H1 (cell line): ENCODE measurements at regions not wholly inside any gene's neighbourhood (a gene's known extent, or its start where the extent isn't known, plus 50 kb on each side); places are given as distances from the start of the nearest gene placed in this dataset.

Source experiments
- CTCF ChIA-PET: fragments of 300-600 bp; sonication (Branson Sonifier 250); formaldehyde crosslinking; loops from one replicate; lab custom pipeline; 2021; ENCODE audit not compliant: partially characterized antibody; lab: Charles Lee
- POLR2A ChIA-PET: fragments of 300-600 bp; sonication (Branson Sonifier 250); formaldehyde crosslinking; loops from one replicate; lab custom pipeline; 2021; ENCODE audit warnings: inconsistent platforms; ENCODE audit not compliant: partially characterized antibody; lab: Charles Lee
- DNase-seq, 2 experiments: peaks; one replicate each; pipeline versions ENCODE4 v3.0.0 to v3.0.0-alpha.2; 2010 to 2022; ENCODE audit warnings: low spot score in 2 of 2, low read depth in 1 of 2, mixed read lengths in 1 of 2
- FAIRE-seq: peaks from 2 replicates; lab custom pipeline; 2011; peaks lifted over from hg19 to GRCh38; lab: Jason Lieb, UNC
- H2AFZ ChIP-seq: 2 replicates; pipeline ENCODE4 v1.8.1; 2012; ENCODE audit warnings: low read length, inconsistent platforms
- H2AK5ac ChIP-seq: 2 replicates; pipeline ENCODE4 v1.6.1; 2013; ENCODE audit warnings: low read depth, low read length
- H2BK120ac ChIP-seq: replicated peaks from 2 replicates; pipeline ENCODE3; 2013; ENCODE audit warnings: low read depth, low read length, inconsistent platforms
- H2BK12ac ChIP-seq: 2 replicates; pipeline ENCODE4 v1.6.1; 2013; ENCODE audit warnings: low read depth, low read length
- H2BK15ac ChIP-seq: 2 replicates; pipeline ENCODE4 v1.6.1; 2013; ENCODE audit warnings: low read length
- H2BK20ac ChIP-seq: 2 replicates; pipeline ENCODE4 v1.6.1; 2013; ENCODE audit warnings: low read length
- H2BK5ac ChIP-seq: 2 replicates; pipeline ENCODE4 v1.6.1; 2013; ENCODE audit warnings: low read depth, low read length
- H3K14ac ChIP-seq: 2 replicates; pipeline ENCODE4 v1.6.1; 2013; ENCODE audit warnings: inconsistent platforms; ENCODE audit not compliant: insufficient read length
- H3K18ac ChIP-seq: 2 replicates; pipeline ENCODE4 v1.6.1; 2013; ENCODE audit warnings: low read length; ENCODE audit errors: extremely low read depth
- H3K23ac ChIP-seq: 2 replicates; pipeline ENCODE4 v1.6.1; 2013; ENCODE audit warnings: inconsistent platforms; ENCODE audit not compliant: insufficient read length
- H3K23me2 ChIP-seq: 2 replicates; pipeline ENCODE4 v1.6.1; 2013; ENCODE audit warnings: low read depth, low read length
- H3K27ac ChIP-seq: 2 replicates; pipeline ENCODE4 v1.6.1; 2011; ENCODE audit warnings: low read depth, low read length, inconsistent platforms
- H3K27me3 ChIP-seq, 4 experiments: replicated peaks in 1 of 4; 1 replicate in 1 of 4; 2 replicates in 3 of 4; pipeline versions ENCODE4 v1.6.1 to v1.8.1; 2011 to 2013; ENCODE audit warnings: low read length in 3 of 4, mild to moderate bottlenecking in 3 of 4, inconsistent platforms in 2 of 4, mixed read lengths in 2 of 4, moderate library complexity in 1 of 4; ENCODE audit not compliant: control insufficient read depth in 3 of 4, insufficient read depth in 3 of 4; ENCODE audit errors: extremely low read depth in 1 of 4
- H3K36me3 ChIP-seq, 4 experiments: 2 replicates each; pipeline versions ENCODE4 v1.6.1 to v1.8.1; 2011 to 2013; ENCODE audit warnings: mild to moderate bottlenecking in 4 of 4, low read length in 3 of 4, moderate library complexity in 2 of 4, control low read depth in 1 of 4, inconsistent platforms in 1 of 4; ENCODE audit not compliant: insufficient read depth in 4 of 4, control insufficient read depth in 2 of 4
- H3K4ac ChIP-seq: replicated peaks from 2 replicates; pipeline ENCODE3; 2013; ENCODE audit warnings: low read length, low read depth, mixed read lengths, inconsistent platforms; ENCODE audit not compliant: insufficient read length
- H3K4me1 ChIP-seq, 4 experiments: replicated peaks in 1 of 4; 1 replicate in 1 of 4; 2 replicates in 3 of 4; pipeline versions ENCODE4 v1.6.1 to v1.8.1; 2011 to 2013; ENCODE audit warnings: low read length in 3 of 4, inconsistent platforms in 2 of 4, mixed read lengths in 1 of 4; ENCODE audit not compliant: insufficient read depth in 4 of 4, control insufficient read depth in 3 of 4
- H3K4me2 ChIP-seq, 2 experiments: 2 replicates each; pipeline versions ENCODE4 v1.6.1 to v1.8.1; 2011 to 2013; ENCODE audit warnings: low read depth in 2 of 2, low read length in 2 of 2, control low read depth in 1 of 2, inconsistent platforms in 1 of 2, mild to moderate bottlenecking in 1 of 2; ENCODE audit not compliant: insufficient read depth in 1 of 2
- H3K4me3 ChIP-seq, 4 experiments: fragments of 200-600, 300-600 bp in 1 of 4; sonication (generic), shearing (Covaris generic), sonication (Bioruptor Twin) in 1 of 4; 2 replicates each; pipeline versions ENCODE4 v1.5.1 to v1.8.1; 2011 to 2016; ENCODE audit warnings: low read length in 4 of 4, low read depth in 3 of 4, control low read depth in 2 of 4, inconsistent platforms in 2 of 4, mild to moderate bottlenecking in 2 of 4, mixed read lengths in 1 of 4, moderate library complexity in 1 of 4; ENCODE audit not compliant: insufficient read depth in 2 of 4; ENCODE audit errors: extremely low read depth in 1 of 4
- H3K56ac ChIP-seq: replicated peaks from 2 replicates; pipeline ENCODE3; 2013; ENCODE audit warnings: low read depth, mild to moderate bottlenecking, mixed read lengths, low read length, inconsistent platforms; ENCODE audit not compliant: insufficient read length
- H3K79me1 ChIP-seq: 2 replicates; pipeline ENCODE4 v1.6.1; 2013; ENCODE audit warnings: low read depth, low read length, control low read depth
- H3K79me2 ChIP-seq, 2 experiments: 2 replicates each; pipeline versions ENCODE4 v1.6.1 to v1.8.1; 2012 to 2013; ENCODE audit warnings: low read length in 2 of 2, mild to moderate bottlenecking in 2 of 2, inconsistent platforms in 1 of 2; ENCODE audit not compliant: insufficient read depth in 2 of 2, control insufficient read depth in 1 of 2
- H3K9ac ChIP-seq, 4 experiments: replicated peaks in 1 of 4; 1 replicate in 1 of 4; 2 replicates in 3 of 4; pipeline versions ENCODE4 v1.6.1 to v1.8.1; 2011 to 2013; ENCODE audit warnings: low read depth in 3 of 4, low read length in 3 of 4, control low read depth in 2 of 4, mild to moderate bottlenecking in 2 of 4, moderate library complexity in 2 of 4, inconsistent platforms in 1 of 4; ENCODE audit errors: extremely low read depth in 1 of 4
- H3K9me3 ChIP-seq, 2 experiments: 2 replicates each; pipeline versions ENCODE4 v1.6.1 to v1.8.1; 2012 to 2013; ENCODE audit warnings: mild to moderate bottlenecking in 2 of 2, moderate library complexity in 2 of 2, control low read depth in 1 of 2, inconsistent platforms in 1 of 2, low read depth in 1 of 2, low read length in 1 of 2, mixed read lengths in 1 of 2; ENCODE audit not compliant: insufficient read depth in 2 of 2
- H4K20me1 ChIP-seq, 2 experiments: replicated peaks in 1 of 2; 2 replicates each; pipeline versions ENCODE3 to v1.8.1; 2011 to 2013; ENCODE audit warnings: inconsistent platforms in 2 of 2, low read length in 2 of 2, mild to moderate bottlenecking in 1 of 2; ENCODE audit not compliant: insufficient read depth in 2 of 2, control insufficient read depth in 1 of 2
- H4K5ac ChIP-seq: 2 replicates; pipeline ENCODE4 v1.6.1; 2013; ENCODE audit warnings: low read length, low read depth, mixed read lengths, inconsistent platforms; ENCODE audit not compliant: insufficient read length
- H4K8ac ChIP-seq: 2 replicates; pipeline ENCODE4 v1.8.0; 2013; ENCODE audit warnings: mild to moderate bottlenecking, moderate library complexity, low read length, inconsistent platforms; ENCODE audit not compliant: insufficient read depth; ENCODE audit errors: extremely low read depth
- H4K91ac ChIP-seq: replicated peaks from 2 replicates; pipeline ENCODE3; 2013; ENCODE audit warnings: low read length, mixed read lengths, inconsistent platforms; ENCODE audit not compliant: insufficient read length
- ASH2L ChIP-seq: fragments of 200-600, 300-600 bp; sonication (generic); IDR thresholded peaks from one replicate; pipeline ENCODE4 v1.7.1; 2017; ENCODE audit warnings: low read length
- GTF2F1 ChIP-seq: IDR thresholded peaks from 2 replicates; pipeline ENCODE4 v1.6.1; 2012; ENCODE audit warnings: low read depth, low read length, improper control_type of control experiment, borderline replicate concordance
- MAFK ChIP-seq: IDR thresholded peaks from 2 replicates; pipeline ENCODE4 v1.6.1; 2012; ENCODE audit warnings: low read depth, mild to moderate bottlenecking, improper control_type of control experiment, low read length
- NRF1 ChIP-seq: IDR thresholded peaks from 2 replicates; pipeline ENCODE4 v1.6.1; 2011; ENCODE audit warnings: mild to moderate bottlenecking, low read depth, low read length, improper control_type of control experiment
- TBP ChIP-seq: IDR thresholded peaks from 2 replicates; pipeline ENCODE4 v1.6.1; 2011; ENCODE audit warnings: low read depth, low read length, improper control_type of control experiment
- WGBS, 2 experiments: shearing (Covaris generic) in 1 of 2; methylation state at CpG; one replicate each; pipeline versions ENCODE4 v1.1.6 to v1.1.7; 2013 to 2015; ENCODE audit warnings: low lambda C conversion rate in 2 of 2, mixed read lengths in 2 of 2, inconsistent platforms in 1 of 2, low coverage in 1 of 2, missing lambda C conversion rate in 1 of 2; ENCODE audit not compliant: insufficient replicate concordance in 2 of 2, insufficient coverage in 1 of 2, insufficient read length in 1 of 2; ENCODE audit errors: extremely low coverage in 1 of 2, missing lambda C conversion rate in 1 of 2; 5-methylcytosine and 5-hydroxymethylcytosine counted together
- TF ChIP-seq, protein P1 (sequence below): IDR thresholded peaks from 2 replicates; pipeline ENCODE4 v1.6.1; 2012; ENCODE audit warnings: inconsistent platforms

GRCh38 chr13:72427757-72428528, 299.5 kb downstream of the MZT1 start:
- no peak overlapping the region for H3K4ac ChIP-seq
- H3K4me2 ChIP-seq = no peak overlapping the region
- H3K36me3 ChIP-seq = no peaks in the 10 kb centered on the region
- POLR2A ChIA-PET = no interaction called here
- H2BK20ac ChIP-seq = no peak overlapping the region
- H2BK5ac ChIP-seq = no peak overlapping the region
- no peak for TF ChIP-seq ASH2L
- no peak for TF ChIP-seq GTF2F1
- no peak for TF ChIP-seq NRF1
- TF ChIP-seq, protein P1, sequence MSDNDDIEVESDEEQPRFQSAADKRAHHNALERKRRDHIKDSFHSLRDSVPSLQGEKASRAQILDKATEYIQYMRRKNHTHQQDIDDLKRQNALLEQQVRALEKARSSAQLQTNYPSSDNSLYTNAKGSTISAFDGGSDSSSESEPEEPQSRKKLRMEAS = no peak
- TF ChIP-seq TBP = no peak
- TF ChIP-seq MAFK = no peak
- TF ChIP-seq, all 59 proteins: peak for 0
- no peak overlapping the region for H3K23ac ChIP-seq
- H3K27ac ChIP-seq = no peak overlapping the region
- H3K56ac ChIP-seq = no peak overlapping the region
- FAIRE-seq = no peak
- H4K20me1 ChIP-seq = no peaks in the 10 kb centered on the region
- H3K14ac ChIP-seq = no peak overlapping the region
- no peak overlapping the region for H3K18ac ChIP-seq
- no peak overlapping the region for H4K5ac ChIP-seq
- H3K23me2 ChIP-seq = no peaks in the 10 kb centered on the region
- no peak overlapping the region for H2AFZ ChIP-seq
- CTCF ChIA-PET = interaction anchor here (1.3 to 2.1 kb wide), 2 partner anchors 138 to 208 kb away, joined by 3 to 4 read pairs; no protein-coding TSS in a partner anchor
- no peaks in the 10 kb centered on the region for H3K79me2 ChIP-seq
- no peak overlapping the region for H2AK5ac ChIP-seq
- H4K8ac ChIP-seq = no peak overlapping the region
- DNase-seq = no peak
- H3K9me3 ChIP-seq = no peaks in the 10 kb centered on the region
- no peak overlapping the region for H4K91ac ChIP-seq
- H3K4me1 ChIP-seq = peaks cover 0 to 7% (median 4%) of the 10 kb centered on the region in 4 experiments; a peak in 4 of 7 replicates
- H3K27me3 ChIP-seq = no peaks in the 10 kb centered on the region
- H2BK12ac ChIP-seq = no peak overlapping the region
- H2BK15ac ChIP-seq = no peak overlapping the region
- H3K9ac ChIP-seq = no peak overlapping the region
- no peak overlapping the region for H2BK120ac ChIP-seq
- no peaks in the 10 kb centered on the region for H3K79me1 ChIP-seq
- 91% methylated on average over 7 of the region's 7 CpGs; no CpG with 5 or more reads in 1 of the 2 experiments for whole genome bisulfite sequencing, 2 experiments
- H3K4me3 ChIP-seq = no peak overlapping the region
